ENCODE measurements at regions not wholly inside any gene's neighbourhood (a gene's known extent, or its start where the extent isn't known, plus 50 kb on each side); places are given as distances from the start of the nearest gene placed in this dataset.

GRCh38 chr1:224565611-224566406 lies 50.3 kb upstream of the CNIH3 start:
- no peaks in the 10 kb centered on the region for H3K27me3 ChIP-seq
- H3K36me3 ChIP-seq = no peaks in the 10 kb centered on the region
- DNase-seq (no peak), ATAC-seq (no peak)
- intact Hi-C loops (cut with DNase I) = no loop called here
- H3K4me3 ChIP-seq = no peak overlapping the region
- H3K4me1 ChIP-seq = no peaks in the 10 kb centered on the region
- no peak for TF ChIP-seq CTCF (IDR thresholded peaks at IDR 0.05)
- no peaks in the 10 kb centered on the region for H3K9me3 ChIP-seq
- H3K27ac ChIP-seq = no peak overlapping the region

Data from upper lobe of right lung (tissue), 1 donor.